GM21390 (cell line): ENCODE measurements at regions not wholly inside any gene's neighbourhood (a gene's known extent, or its start where the extent isn't known, plus 50 kb on each side); places are given as distances from the start of the nearest gene placed in this dataset.

ENCODE experiments used
- ATAC-seq: cut with Tn5 transposase; IDR thresholded peaks from one replicate; pipeline ENCODE4 v1.9.1; 2021; ENCODE audit not compliant: unreplicated experiment

- ATAC-seq: no peak
Measured at GRCh38 chr6:143595251-143596036, 82.3 kb upstream of the PHACTR2 start.

GRCh38 chr6:143594647-143595046 is 83.1 kb upstream of the PHACTR2 start:
- ATAC-seq: no peak

GRCh38 chr6:143592335-143592734 is 80.8 kb upstream of the FUCA2 start:
- ATAC-seq: no peak

GRCh38 chr6:143591441-143591840 is 79.9 kb upstream of the FUCA2 start:
- ATAC-seq: no peak

- ATAC-seq: no peak
Measured at GRCh38 chr6:143589162-143589561, 77.6 kb upstream of the FUCA2 start.

- ATAC-seq: no peak
Measured at GRCh38 chr6:143586557-143586956, 75.0 kb upstream of the FUCA2 start.

GRCh38 chr6:143585716-143586115 is 74.2 kb upstream of the FUCA2 start:
- ATAC-seq: no peak

- ATAC-seq: no peak
Measured at GRCh38 chr6:143585241-143585640, 73.7 kb upstream of the FUCA2 start.

- ATAC-seq: no peak
Measured at GRCh38 chr6:143583542-143584327, 72.2 kb upstream of the FUCA2 start.

- ATAC-seq: no peak
Measured at GRCh38 chr6:143581835-143582480, 70.4 kb upstream of the FUCA2 start.

GRCh38 chr6:143579703-143580102 is 68.2 kb upstream of the FUCA2 start:
- no peak for ATAC-seq

GRCh38 chr6:143578054-143578453 is 66.5 kb upstream of the FUCA2 start:
- ATAC-seq: no peak

- no peak for ATAC-seq
Measured at GRCh38 chr6:143575901-143576426, 64.4 kb upstream of the FUCA2 start.

GRCh38 chr6:143575440-143575839 is 63.9 kb upstream of the FUCA2 start:
- peak; percentile 86 for ATAC-seq

GRCh38 chr6:143570147-143570853 is 58.8 kb upstream of the FUCA2 start:
- no peak for ATAC-seq

- no peak for ATAC-seq
Measured at GRCh38 chr6:143569040-143569439, 57.5 kb upstream of the FUCA2 start.

GRCh38 chr6:143564484-143565017 is 53.0 kb upstream of the FUCA2 start:
- ATAC-seq: no peak

GRCh38 chr6:143562143-143562542 is 50.6 kb upstream of the FUCA2 start:
- ATAC-seq: no peak
